ENCODE measurements at regions not wholly inside any gene's neighbourhood (a gene's known extent, or its start where the extent isn't known, plus 50 kb on each side); places are given as distances from the start of the nearest gene placed in this dataset.

DNA sequence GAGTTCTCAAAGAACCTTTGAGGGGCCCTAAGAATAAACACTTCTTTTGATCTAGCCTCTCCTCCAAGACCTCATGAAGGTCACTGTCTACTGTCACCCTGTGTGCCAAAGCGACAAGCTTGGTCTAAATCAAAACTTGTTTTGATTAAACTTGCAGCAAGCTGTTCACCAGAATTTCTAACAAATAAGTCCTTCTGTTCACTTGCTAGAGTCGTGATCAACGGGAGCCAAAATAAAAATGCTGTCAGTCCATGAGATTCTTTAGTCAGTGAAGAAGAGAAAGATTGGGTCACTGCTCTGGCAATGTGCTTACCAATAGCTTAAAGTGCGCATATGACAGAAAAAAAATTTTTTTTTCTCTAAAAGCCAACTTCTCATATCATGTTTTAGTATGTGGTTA, 53.9 kb upstream of the GALNT5 start:
- H3K9me3 ChIP-seq (ENCODE audit: control insufficient read depth in 4 of 4, insufficient read depth in 3 of 4, low read length in 3 of 4), result no peaks in the 10 kb centered on the region
- H3K9ac ChIP-seq (ENCODE audit: insufficient read depth in 1 of 2, low read length in 2 of 2), result no peak overlapping the region
- ATAC-seq (ENCODE audit: insufficient read depth, low FRiP score), result no peak
- TF ChIP-seq, protein P1, sequence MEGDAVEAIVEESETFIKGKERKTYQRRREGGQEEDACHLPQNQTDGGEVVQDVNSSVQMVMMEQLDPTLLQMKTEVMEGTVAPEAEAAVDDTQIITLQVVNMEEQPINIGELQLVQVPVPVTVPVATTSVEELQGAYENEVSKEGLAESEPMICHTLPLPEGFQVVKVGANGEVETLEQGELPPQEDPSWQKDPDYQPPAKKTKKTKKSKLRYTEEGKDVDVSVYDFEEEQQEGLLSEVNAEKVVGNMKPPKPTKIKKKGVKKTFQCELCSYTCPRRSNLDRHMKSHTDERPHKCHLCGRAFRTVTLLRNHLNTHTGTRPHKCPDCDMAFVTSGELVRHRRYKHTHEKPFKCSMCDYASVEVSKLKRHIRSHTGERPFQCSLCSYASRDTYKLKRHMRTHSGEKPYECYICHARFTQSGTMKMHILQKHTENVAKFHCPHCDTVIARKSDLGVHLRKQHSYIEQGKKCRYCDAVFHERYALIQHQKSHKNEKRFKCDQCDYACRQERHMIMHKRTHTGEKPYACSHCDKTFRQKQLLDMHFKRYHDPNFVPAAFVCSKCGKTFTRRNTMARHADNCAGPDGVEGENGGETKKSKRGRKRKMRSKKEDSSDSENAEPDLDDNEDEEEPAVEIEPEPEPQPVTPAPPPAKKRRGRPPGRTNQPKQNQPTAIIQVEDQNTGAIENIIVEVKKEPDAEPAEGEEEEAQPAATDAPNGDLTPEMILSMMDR (IDR thresholded peaks at IDR 0.05; ENCODE audit: control extremely low read depth, extremely low read depth), result no peak
- 91 to 93% methylated on average over 4 of the region's 4 CpGs for WGBS, 2 donors
- H3K36me3 ChIP-seq (ENCODE audit: control insufficient read depth in 4 of 4, insufficient read depth in 4 of 4, low read length in 4 of 4), result no peaks in the 10 kb centered on the region
- no peaks in the 10 kb centered on the region for H3K27me3 ChIP-seq (ENCODE audit: control insufficient read depth in 3 of 3, insufficient read depth in 3 of 3, low read length in 2 of 3)
- no peak overlapping the region for H3K27ac ChIP-seq (ENCODE audit: low read depth in 1 of 2, low read length in 1 of 2)
- no peak for DNase-seq
- no peak overlapping the region for H3K4me3 ChIP-seq
- no peaks in the 10 kb centered on the region for H3K4me1 ChIP-seq (ENCODE audit: control insufficient read depth in 5 of 5, insufficient read depth in 5 of 5, low read length in 5 of 5)

DNA sequence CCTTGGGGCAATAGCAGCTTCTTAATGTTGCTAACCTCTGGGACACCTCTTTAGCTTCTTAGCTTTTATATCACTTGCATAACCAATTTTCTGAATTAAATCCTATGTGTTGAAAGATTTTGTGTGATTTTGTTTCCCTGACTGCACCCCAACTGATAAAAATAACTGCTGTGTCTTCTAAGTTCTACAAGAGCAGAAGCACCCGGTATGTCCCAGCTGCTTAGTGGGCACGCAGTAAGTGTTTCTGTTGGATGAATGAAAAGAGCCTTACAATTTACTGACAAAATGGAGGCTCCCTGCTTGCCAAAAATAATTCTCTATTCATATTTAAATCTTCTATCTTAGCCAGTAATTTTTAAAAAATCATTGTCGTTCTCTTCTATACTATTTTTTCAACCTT, 53.1 kb upstream of the GALNT5 start:
- 95 to 96% methylated on average over 3 of the region's 3 CpGs for whole genome bisulfite sequencing, 2 donors

GRCh38 chr2:157206916-157207315, 50.6 kb upstream of the GALNT5 start:
- Histone ChIP-seq H3K36me3 (ENCODE audit: control insufficient read depth in 4 of 4, insufficient read depth in 4 of 4, low read length in 4 of 4) (no peaks in the 10 kb centered on the region), H3K9me3 (ENCODE audit: control insufficient read depth in 4 of 4, insufficient read depth in 3 of 4, low read length in 3 of 4) (no peaks in the 10 kb centered on the region), H3K9ac (ENCODE audit: insufficient read depth in 1 of 2, low read length in 2 of 2) (no peak overlapping the region), H3K4me3 (no peak overlapping the region), H3K4me1 (ENCODE audit: control insufficient read depth in 5 of 5, insufficient read depth in 5 of 5, low read length in 5 of 5) (no peaks in the 10 kb centered on the region), H3K27ac (ENCODE audit: low read depth in 1 of 2, low read length in 1 of 2) (no peak overlapping the region), H3K27me3 (ENCODE audit: control insufficient read depth in 3 of 3, insufficient read depth in 3 of 3, low read length in 2 of 3) (no peaks in the 10 kb centered on the region)
- TF ChIP-seq, protein P1 (IDR thresholded peaks at IDR 0.05; ENCODE audit: control extremely low read depth, extremely low read depth), result no peak
- ATAC-seq (ENCODE audit: insufficient read depth, low FRiP score), result no peak
- DNase-seq, result no peak
- 77 to 82% methylated on average over 3 of the region's 3 CpGs for WGBS, 2 donors

More for the DNA sequence above, 53.1 kb upstream of the GALNT5 start:
- TF ChIP-seq, protein P1 (IDR thresholded peaks at IDR 0.05; ENCODE audit: control extremely low read depth, extremely low read depth), result no peak
- ATAC-seq (ENCODE audit: insufficient read depth, low FRiP score), result no peak
- Histone ChIP-seq H3K4me3 (no peak overlapping the region), H3K27me3 (ENCODE audit: control insufficient read depth in 3 of 3, insufficient read depth in 3 of 3, low read length in 2 of 3) (no peaks in the 10 kb centered on the region), H3K27ac (ENCODE audit: low read depth in 1 of 2, low read length in 1 of 2) (no peak overlapping the region), H3K36me3 (ENCODE audit: control insufficient read depth in 4 of 4, insufficient read depth in 4 of 4, low read length in 4 of 4) (no peaks in the 10 kb centered on the region), H3K9ac (ENCODE audit: insufficient read depth in 1 of 2, low read length in 2 of 2) (no peak overlapping the region), H3K9me3 (ENCODE audit: control insufficient read depth in 4 of 4, insufficient read depth in 3 of 4, low read length in 3 of 4) (no peaks in the 10 kb centered on the region), H3K4me1 (ENCODE audit: control insufficient read depth in 5 of 5, insufficient read depth in 5 of 5, low read length in 5 of 5) (no peaks in the 10 kb centered on the region)
- no peak for DNase-seq

Measured in lung (tissue), 11 donors.